Right lobe of liver (tissue), 6 donors: ENCODE measurements at regions not wholly inside any gene's neighbourhood (a gene's known extent, or its start where the extent isn't known, plus 50 kb on each side); places are given as distances from the start of the nearest gene placed in this dataset.

Experiments
- ATAC-seq, 4 donors: fragments of 200-7000 bp; cut with Tn5 transposase; one replicate each; pipeline ENCODE4 v1.9.1; 2020; ENCODE audit warnings: mild to moderate bottlenecking in 4 of 4, moderate library complexity in 4 of 4
- DNase-seq, 3 donors: peaks; one replicate each; pipeline ENCODE4 v3.0.0-alpha.2; 2020
- H3K27ac ChIP-seq, 3 donors: fragments of 200-600 bp; one replicate each; pipeline ENCODE4 v1.8.0; 2022
- H3K27me3 ChIP-seq, 2 donors: fragments of 200-600 bp; one replicate each; pipeline ENCODE4 v1.8.0; 2022
- H3K36me3 ChIP-seq, 4 donors: fragments of 200-600 bp; sonication (generic) in 1 of 4; one replicate each; pipeline versions ENCODE4 v1.5.1 to v1.8.0; 2017 to 2022; ENCODE audit warnings: control low read depth in 1 of 4
- H3K4me1 ChIP-seq, 4 donors: fragments of 200-600 bp; sonication (generic) in 1 of 4; one replicate each; pipeline versions ENCODE4 v1.5.1 to v1.8.0; 2017 to 2022; ENCODE audit warnings: control low read depth in 1 of 4
- H3K4me3 ChIP-seq, 3 donors: fragments of 200-600 bp; one replicate each; pipeline ENCODE4 v1.8.0; 2022
- H3K9me3 ChIP-seq, 4 donors: fragments of 200-600 bp; sonication (generic) in 1 of 4; one replicate each; pipeline versions ENCODE4 v1.5.1 to v1.8.0; 2017 to 2022; ENCODE audit warnings: control low read depth in 1 of 4
- CTCF ChIP-seq, 4 donors: fragments of 200-600 bp in 3 of 4; fragments of 450-650 bp in 1 of 4; IDR thresholded peaks; one replicate each; pipeline versions ENCODE4 v1.5.1 to v1.8.0; 2016 to 2022; ENCODE audit warnings: antibody characterized with exemption in 4 of 4, mild to moderate bottlenecking in 2 of 4
- POLR2A ChIP-seq: fragments of 450-650 bp; IDR thresholded peaks from one replicate; pipeline ENCODE4 v1.6.1; 2017; ENCODE audit warnings: antibody characterized with exemption, mild to moderate bottlenecking
- WGBS: methylation state at CpG from one replicate; pipeline ENCODE4 v1.1.6; 2018; ENCODE audit warnings: low coverage, low lambda C conversion rate; ENCODE audit not compliant: insufficient coverage; ENCODE audit errors: missing lambda C conversion rate; 5-methylcytosine and 5-hydroxymethylcytosine counted together
- intact Hi-C, 2 donors: fragments of 100-400 bp; cut with DNase I; formaldehyde crosslinking; loops; one replicate each; pipeline versions ENCODE4 v1.11.2 to v1.14.1; 2022
- donor health status: DM: no; HTN: yes; CAD: no.
- donor health status: DM: no; HTN: no; CAD: no.
- donor health status: DM: no; HTN: no; CAD: no.
- donor health status: DM: no; HTN: yes; CAD: no.
- donor health status: DM: no; HTN: yes; CAD: no.

- no peak for DNase-seq
- no peak for TF ChIP-seq POLR2A
- no peak for TF ChIP-seq CTCF (IDR thresholded peaks at IDR 0.05)
- intact Hi-C loops = no loop called here
- Histone ChIP-seq H3K4me3 (no peak overlapping the region), H3K27me3 (no peaks in the 10 kb centered on the region), H3K36me3 (no peaks in the 10 kb centered on the region), H3K9me3 (no peaks in the 10 kb centered on the region), H3K27ac (no peak overlapping the region), H3K4me1 (no peaks in the 10 kb centered on the region)
- WGBS = 64% methylated on average over 7 of the region's 7 CpGs
- no peak for ATAC-seq
Observed at GRCh38 chr6:82062219-82062618, 185.3 kb downstream of the IBTK start.

DNA sequence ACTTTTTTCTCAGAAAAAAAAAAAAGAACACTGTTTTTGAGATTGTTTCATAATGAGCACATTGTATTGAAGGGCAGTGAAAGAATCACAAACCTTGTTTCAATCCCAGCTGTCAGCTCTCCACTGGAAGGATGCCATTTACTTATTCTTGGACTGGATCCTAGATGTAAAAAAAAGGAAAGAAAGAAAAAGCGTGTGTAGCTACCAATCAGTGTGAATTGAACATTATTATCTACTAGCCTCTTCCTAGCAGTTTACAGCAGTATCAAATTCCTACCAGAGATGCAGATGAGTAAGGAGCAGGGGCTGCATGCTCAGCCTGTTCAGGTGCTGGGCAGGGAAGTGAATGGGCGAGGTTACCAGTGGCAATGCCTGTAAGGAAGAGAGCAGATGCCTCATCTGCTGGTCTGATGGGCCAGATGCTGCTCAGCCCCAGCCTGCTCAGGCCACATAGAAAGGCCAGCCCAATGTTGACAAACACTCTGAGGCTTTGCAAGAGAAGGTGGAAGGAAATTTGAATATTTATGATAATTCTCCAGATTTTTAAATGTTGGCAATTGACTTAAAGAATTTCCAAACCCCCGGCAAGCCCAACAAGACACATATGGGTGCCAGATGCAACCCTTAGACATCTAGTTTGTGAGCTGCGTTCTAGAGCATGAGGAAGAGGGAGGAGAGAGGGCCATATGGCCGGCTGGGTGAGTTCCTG is 189.5 kb downstream of the IBTK start:
- Histone ChIP-seq H3K27ac (no peak overlapping the region), H3K27me3 (no peaks in the 10 kb centered on the region), H3K4me3 (no peak overlapping the region), H3K4me1 (no peaks in the 10 kb centered on the region), H3K36me3 (no peaks in the 10 kb centered on the region), H3K9me3 (no peaks in the 10 kb centered on the region)
- intact Hi-C loops = no loop called here
- DNase-seq (no peak), ATAC-seq (no peak)
- TF ChIP-seq POLR2A = no peak
- no peak for TF ChIP-seq CTCF (IDR thresholded peaks at IDR 0.05)
- WGBS = 63% methylated on average over 5 of the region's 5 CpGs

GRCh38 chr6:82056567-82056966 is 191.0 kb downstream of the IBTK start:
- no peak for TF ChIP-seq CTCF (IDR thresholded peaks at IDR 0.05)
- TF ChIP-seq POLR2A = no peak
- DNase-seq = no peak
- ATAC-seq = no peak
- no peaks in the 10 kb centered on the region for H3K4me1 ChIP-seq
- H3K27me3 ChIP-seq = no peaks in the 10 kb centered on the region
- H3K4me3 ChIP-seq = no peak overlapping the region
- no peaks in the 10 kb centered on the region for H3K9me3 ChIP-seq
- no peaks in the 10 kb centered on the region for H3K36me3 ChIP-seq
- WGBS = 50% methylated on average over 1 of the region's 1 CpG
- intact Hi-C loops = no loop called here
- no peak overlapping the region for H3K27ac ChIP-seq

- H3K27me3 ChIP-seq = no peaks in the 10 kb centered on the region
- WGBS = 74% methylated on average over 5 of the region's 6 CpGs
- H3K27ac ChIP-seq = no peak overlapping the region
- intact Hi-C loops = no loop called here
- no peaks in the 10 kb centered on the region for H3K36me3 ChIP-seq
- no peak overlapping the region for H3K4me3 ChIP-seq
- H3K4me1 ChIP-seq = no peaks in the 10 kb centered on the region
- TF ChIP-seq CTCF (IDR thresholded peaks at IDR 0.05) = no peak
- no peak for TF ChIP-seq POLR2A
- DNase-seq (no peak), ATAC-seq (no peak)
- H3K9me3 ChIP-seq = no peaks in the 10 kb centered on the region
Observed at GRCh38 chr6:82045965-82046756, 201.4 kb downstream of the IBTK start.
